Immature natural killer cell (primary cell): ENCODE measurements at regions not wholly inside any gene's neighbourhood (a gene's known extent, or its start where the extent isn't known, plus 50 kb on each side); places are given as distances from the start of the nearest gene placed in this dataset.

Experiments used
- DNase-seq, 3 donors: peaks; one replicate each; pipeline ENCODE4 v3.0.0; 2022; ENCODE audit warnings: mixed read lengths in 1 of 3
- H3K27ac Mint-ChIP-seq, 6 donors: one replicate each; pipeline ENCODE4 v1.8.0; 2020; ENCODE audit warnings: mixed read lengths in 6 of 6, mild to moderate bottlenecking in 5 of 6, inconsistent platforms in 4 of 6, moderate library complexity in 3 of 6
- H3K27me3 Mint-ChIP-seq, 3 donors: one replicate each; pipeline ENCODE4 v1.8.0; 2020 to 2021; ENCODE audit warnings: low read depth in 3 of 3, mild to moderate bottlenecking in 3 of 3, mixed read lengths in 3 of 3, moderate library complexity in 3 of 3, inconsistent platforms in 1 of 3
- H3K36me3 Mint-ChIP-seq, 3 donors: one replicate each; pipeline ENCODE4 v1.8.0; 2020; ENCODE audit warnings: mixed read lengths in 3 of 3, inconsistent platforms in 2 of 3, mild to moderate bottlenecking in 2 of 3
- H3K4me1 Mint-ChIP-seq, 2 donors: one replicate each; pipeline ENCODE4 v1.8.0; 2020; ENCODE audit warnings: inconsistent platforms in 2 of 2, mild to moderate bottlenecking in 2 of 2, mixed read lengths in 2 of 2, moderate library complexity in 1 of 2
- H3K4me3 Mint-ChIP-seq, 5 donors: one replicate each; pipeline ENCODE4 v1.8.0; 2020; ENCODE audit warnings: mild to moderate bottlenecking in 5 of 5, mixed read lengths in 5 of 5, inconsistent platforms in 3 of 5, moderate library complexity in 3 of 5
- H3K9me3 Mint-ChIP-seq, 6 donors: one replicate each; pipeline ENCODE4 v1.8.0; 2020; ENCODE audit warnings: mild to moderate bottlenecking in 6 of 6, mixed read lengths in 6 of 6, inconsistent platforms in 4 of 6, moderate library complexity in 3 of 6

DNA sequence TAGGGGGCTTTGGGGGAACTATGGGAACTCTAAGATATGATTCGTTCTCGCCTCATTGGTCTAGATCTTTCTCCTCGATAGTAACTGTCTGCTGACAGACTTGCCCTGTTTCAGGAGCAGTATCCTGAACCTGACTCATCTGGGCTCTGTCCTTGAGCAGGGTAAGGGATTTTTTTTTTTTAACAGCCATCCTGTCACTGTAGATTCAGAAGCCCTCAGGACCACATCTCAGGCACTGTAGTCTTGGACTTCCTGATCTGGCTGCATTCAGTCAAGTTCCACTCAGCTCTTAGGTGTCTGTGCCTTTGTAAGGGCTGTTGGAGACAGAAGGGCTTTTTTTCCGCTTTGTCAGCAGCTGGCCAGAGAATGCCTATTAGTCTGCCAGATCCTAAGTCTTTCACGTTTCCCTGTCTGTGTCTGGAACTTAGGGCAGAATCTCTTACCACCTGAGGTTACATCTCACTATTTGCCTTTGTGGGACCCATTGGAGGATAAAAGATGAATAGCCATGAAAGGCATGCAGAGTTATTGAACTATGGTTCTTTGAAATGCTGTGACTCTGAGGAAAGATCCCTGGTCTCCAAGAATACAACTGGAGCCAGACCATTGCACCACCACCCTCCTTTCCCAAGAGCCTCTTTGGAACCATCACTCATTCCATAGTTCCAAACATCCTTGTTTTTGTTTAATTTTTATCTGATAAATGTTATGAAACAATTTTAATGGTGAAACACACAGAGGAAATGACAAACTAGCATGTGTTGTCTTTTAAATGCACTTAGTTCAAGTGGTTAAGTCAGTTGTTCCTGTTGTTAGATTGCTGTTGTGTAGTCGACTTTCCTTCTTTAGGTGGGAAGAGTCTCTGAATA lies 49.7 kb upstream of the MACF1 start:
- Mint-ChIP-seq H3K27ac (peak overlapping the region in 1 of 6 donors; percentile 35), H3K4me1 (peaks cover 0 to 2% of the 10 kb centered on the region in 2 donors), H3K36me3 (no peaks in the 10 kb centered on the region), H3K27me3 (peaks cover 2 to 5% (median 3%) of the 10 kb centered on the region in 3 donors), H3K4me3 (no peak overlapping the region), H3K9me3 (no peaks in the 10 kb centered on the region)
- DNase-seq = no peak
